ENCODE measurements at regions not wholly inside any gene's neighbourhood (a gene's known extent, or its start where the extent isn't known, plus 50 kb on each side); places are given as distances from the start of the nearest gene placed in this dataset.

GRCh38 chr1:71270394-71270915 lies 189.6 kb upstream of the ZRANB2 start:
- TF ChIP-seq EZH2phosphoT487 (IDR thresholded peaks at IDR 0.05; ENCODE audit: borderline replicate concordance, low read length) (no peak), EZH2 (IDR thresholded peaks at IDR 0.05; ENCODE audit: low read length, unreplicated experiment) (no peak)
- TF ChIP-seq, protein P1, sequence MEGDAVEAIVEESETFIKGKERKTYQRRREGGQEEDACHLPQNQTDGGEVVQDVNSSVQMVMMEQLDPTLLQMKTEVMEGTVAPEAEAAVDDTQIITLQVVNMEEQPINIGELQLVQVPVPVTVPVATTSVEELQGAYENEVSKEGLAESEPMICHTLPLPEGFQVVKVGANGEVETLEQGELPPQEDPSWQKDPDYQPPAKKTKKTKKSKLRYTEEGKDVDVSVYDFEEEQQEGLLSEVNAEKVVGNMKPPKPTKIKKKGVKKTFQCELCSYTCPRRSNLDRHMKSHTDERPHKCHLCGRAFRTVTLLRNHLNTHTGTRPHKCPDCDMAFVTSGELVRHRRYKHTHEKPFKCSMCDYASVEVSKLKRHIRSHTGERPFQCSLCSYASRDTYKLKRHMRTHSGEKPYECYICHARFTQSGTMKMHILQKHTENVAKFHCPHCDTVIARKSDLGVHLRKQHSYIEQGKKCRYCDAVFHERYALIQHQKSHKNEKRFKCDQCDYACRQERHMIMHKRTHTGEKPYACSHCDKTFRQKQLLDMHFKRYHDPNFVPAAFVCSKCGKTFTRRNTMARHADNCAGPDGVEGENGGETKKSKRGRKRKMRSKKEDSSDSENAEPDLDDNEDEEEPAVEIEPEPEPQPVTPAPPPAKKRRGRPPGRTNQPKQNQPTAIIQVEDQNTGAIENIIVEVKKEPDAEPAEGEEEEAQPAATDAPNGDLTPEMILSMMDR (conservative IDR thresholded peaks at IDR 0.05; ENCODE audit: low read depth, low read length), result no peak

Measured in PC-3 (cell line).